Common myeloid progenitor, CD34-positive (primary cell): ENCODE measurements at regions not wholly inside any gene's neighbourhood (a gene's known extent, or its start where the extent isn't known, plus 50 kb on each side); places are given as distances from the start of the nearest gene placed in this dataset.

Source experiments
- CTCF ChIA-PET: fragments of 350-600 bp; sonication (Branson Sonifier 250); formaldehyde crosslinking; loops from one replicate; lab custom pipeline; 2021; ENCODE audit warnings: antibody characterized with exemption; lab: Charles Lee
- POLR2A ChIA-PET: fragments of 350-600 bp; sonication (Branson Sonifier 250); formaldehyde crosslinking; loops from one replicate; lab custom pipeline; 2021; ENCODE audit warnings: antibody characterized with exemption; lab: Charles Lee
- DNase-seq, 3 donors: peaks; one replicate each; pipeline versions ENCODE4 v3.0.0 to v3.0.0-alpha.2; 2013
- H3K27ac ChIP-seq, 2 experiments: 1 replicate in 1 of 2; 2 replicates in 1 of 2; pipeline ENCODE4 v1.7.0; 2013; ENCODE audit warnings: inconsistent platforms in 2 of 2, low read length in 2 of 2, mild to moderate bottlenecking in 2 of 2, low read depth in 1 of 2, moderate library complexity in 1 of 2; ENCODE audit not compliant: severe bottlenecking in 2 of 2, insufficient read depth in 1 of 2, poor library complexity in 1 of 2
- H3K27me3 ChIP-seq, 5 experiments: replicated peaks in 2 of 5; 1 replicate in 3 of 5; 2 replicates in 2 of 5; pipeline versions ENCODE4 v1.6.1 to v1.7.0; 2013; ENCODE audit warnings: low read length in 4 of 5, mild to moderate bottlenecking in 2 of 5, moderate library complexity in 2 of 5, inconsistent platforms in 1 of 5; ENCODE audit not compliant: insufficient read depth in 5 of 5, control insufficient read depth in 4 of 5
- H3K36me3 ChIP-seq, 4 experiments: 1 replicate in 2 of 4; 2 replicates in 2 of 4; pipeline versions ENCODE4 v1.6.1 to v1.7.0; 2013; ENCODE audit warnings: low read length in 3 of 4, control low read depth in 1 of 4, mild to moderate bottlenecking in 1 of 4; ENCODE audit not compliant: control insufficient read depth in 4 of 4, insufficient read depth in 4 of 4
- H3K4me1 ChIP-seq, 4 experiments: 1 replicate in 3 of 4; 2 replicates in 1 of 4; pipeline versions ENCODE4 v1.6.1 to v1.7.1; 2013; ENCODE audit warnings: low read length in 3 of 4, mild to moderate bottlenecking in 3 of 4, control low read depth in 1 of 4, inconsistent platforms in 1 of 4, moderate library complexity in 1 of 4; ENCODE audit not compliant: control insufficient read depth in 4 of 4, insufficient read depth in 4 of 4; ENCODE audit errors: control extremely low read depth in 1 of 4
- H3K4me3 ChIP-seq, 7 experiments: 1 replicate in 4 of 7; 2 replicates in 3 of 7; pipeline versions ENCODE4 v1.5.1 to v1.7.0; 2013; ENCODE audit warnings: mild to moderate bottlenecking in 7 of 7, low read length in 6 of 7, moderate library complexity in 6 of 7, inconsistent platforms in 2 of 7, low read depth in 2 of 7, control low read depth in 1 of 7; ENCODE audit not compliant: insufficient read depth in 4 of 7, control insufficient read depth in 1 of 7; ENCODE audit errors: extremely low read depth in 1 of 7
- H3K9me3 ChIP-seq, 5 experiments: 1 replicate in 4 of 5; 2 replicates in 1 of 5; pipeline versions ENCODE4 v1.6.1 to v1.7.1; 2013; ENCODE audit warnings: low read length in 4 of 5, mild to moderate bottlenecking in 2 of 5, inconsistent platforms in 1 of 5, low read depth in 1 of 5, moderate library complexity in 1 of 5; ENCODE audit not compliant: control insufficient read depth in 4 of 5, insufficient read depth in 2 of 5; ENCODE audit errors: control extremely low read depth in 1 of 5
- WGBS: methylation state at CpG from one replicate; pipeline ENCODE4 v1.1.5; 2013; ENCODE audit not compliant: insufficient coverage; 5-methylcytosine and 5-hydroxymethylcytosine counted together

DNA sequence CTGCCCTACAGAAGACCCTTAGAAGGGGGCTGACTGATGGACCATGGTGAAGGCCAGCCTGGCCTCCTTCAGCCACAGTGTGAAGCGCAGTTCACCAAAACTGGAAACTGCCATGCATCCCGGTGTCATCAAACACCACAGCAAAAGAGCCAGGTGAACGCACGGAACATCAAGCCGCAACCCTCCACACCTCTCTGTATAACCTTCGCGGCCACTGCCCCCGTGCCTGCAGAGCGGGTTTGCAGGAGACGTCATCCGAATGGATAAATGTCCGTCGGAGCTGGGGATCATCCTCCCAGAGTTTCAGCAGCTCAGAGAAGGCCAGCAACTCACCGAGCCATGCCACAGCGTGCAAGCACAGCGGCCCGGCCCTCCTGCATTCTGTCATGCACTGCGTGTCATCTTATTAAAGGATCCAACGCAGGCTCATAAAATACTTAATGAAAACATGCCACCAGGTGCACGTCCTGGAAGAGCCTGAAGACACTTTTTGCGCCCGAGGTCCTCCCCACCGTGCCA, 309.9 kb downstream of the BRD1 start:
- Histone ChIP-seq H3K9me3 (peaks cover 0 to 7% (median 2%) of the 10 kb centered on the region in 5 experiments), H3K4me1 (no peaks in the 10 kb centered on the region), H3K27ac (no peak overlapping the region), H3K4me3 (no peak overlapping the region), H3K36me3 (peaks cover 0 to 2% (median 0%) of the 10 kb centered on the region in 4 experiments), H3K27me3 (peaks cover 0 to 11% (median 2%) of the 10 kb centered on the region in 5 experiments)
- no peak for DNase-seq
- CTCF ChIA-PET, result no interaction called here
- 94% methylated on average over 20 of the region's 23 CpGs for WGBS
- POLR2A ChIA-PET, result no interaction called here

- H3K36me3 ChIP-seq, result peaks cover 0 to 2% (median 0%) of the 10 kb centered on the region in 4 experiments
- DNase-seq, result no peak
- ChIA-PET POLR2A (no interaction called here), CTCF (no interaction called here)
- over 99% methylated on average over 11 of the region's 16 CpGs for WGBS
- peaks cover 0 to 7% (median 4%) of the 10 kb centered on the region in 5 experiments for H3K9me3 ChIP-seq
- H3K4me3 ChIP-seq, result no peak overlapping the region
- peaks cover 0 to 11% (median 2%) of the 10 kb centered on the region in 5 experiments for H3K27me3 ChIP-seq
- H3K4me1 ChIP-seq, result no peaks in the 10 kb centered on the region
- no peak overlapping the region for H3K27ac ChIP-seq
Observed at GRCh38 chr22:49517211-49517610, 310.5 kb downstream of the BRD1 start.

- no peak overlapping the region for H3K27ac ChIP-seq
- H3K36me3 ChIP-seq, result peaks cover 0 to 2% (median 0%) of the 10 kb centered on the region in 4 experiments
- WGBS, result 100% methylated on average over 11 of the region's 11 CpGs
- no peaks in the 10 kb centered on the region for H3K4me1 ChIP-seq
- peaks cover 0 to 5% (median 2%) of the 10 kb centered on the region in 5 experiments for H3K27me3 ChIP-seq
- CTCF ChIA-PET, result no interaction called here
- peaks cover 0 to 13% (median 7%) of the 10 kb centered on the region in 5 experiments for H3K9me3 ChIP-seq
- DNase-seq, result no peak
- H3K4me3 ChIP-seq, result no peak overlapping the region
- POLR2A ChIA-PET, result interaction anchor here (0.7 kb wide), 1 partner anchor 562 kb away, joined by 3 read pairs; no protein-coding TSS in a partner anchor
Observed at GRCh38 chr22:49515475-49515874, 312.2 kb downstream of the BRD1 start.

DNA sequence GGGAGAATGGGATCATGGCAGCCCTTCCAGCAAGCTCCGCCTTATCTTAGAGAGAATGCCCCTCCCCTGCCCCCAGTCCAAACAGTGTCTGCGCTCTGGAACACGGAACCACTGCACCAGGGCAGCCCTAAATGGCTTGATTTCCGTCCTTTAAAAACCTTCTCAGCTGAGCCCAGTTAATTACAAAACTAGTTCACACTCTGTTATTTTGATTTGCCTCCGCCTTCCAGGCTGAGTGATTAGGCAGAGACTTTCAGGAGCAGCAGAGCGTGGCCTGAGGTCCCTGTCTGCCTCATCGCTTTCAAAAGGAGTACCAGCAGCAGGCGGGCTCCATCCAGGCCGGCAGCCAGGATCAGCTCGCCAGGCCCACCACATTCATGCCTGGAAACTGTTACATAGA, 313.0 kb downstream of the BRD1 start:
- no peaks in the 10 kb centered on the region for H3K4me1 ChIP-seq
- no peak for DNase-seq
- peaks cover 0 to 2% (median 0%) of the 10 kb centered on the region in 4 experiments for H3K36me3 ChIP-seq
- peaks cover 0 to 3% (median 0%) of the 10 kb centered on the region in 5 experiments for H3K27me3 ChIP-seq
- 94% methylated on average over 8 of the region's 10 CpGs for WGBS
- CTCF ChIA-PET, result no interaction called here
- peaks cover 0 to 11% (median 3%) of the 10 kb centered on the region in 5 experiments for H3K9me3 ChIP-seq
- POLR2A ChIA-PET, result no interaction called here
- H3K27ac ChIP-seq, result no peak overlapping the region
- no peak overlapping the region for H3K4me3 ChIP-seq

- WGBS, result over 99% methylated on average over 10 of the region's 11 CpGs
- peaks cover 0 to 3% (median 0%) of the 10 kb centered on the region in 5 experiments for H3K27me3 ChIP-seq
- no peak for DNase-seq
- H3K36me3 ChIP-seq, result peaks cover 0 to 2% (median 0%) of the 10 kb centered on the region in 4 experiments
- peaks cover 0 to 11% (median 3%) of the 10 kb centered on the region in 5 experiments for H3K9me3 ChIP-seq
- ChIA-PET CTCF (no interaction called here), POLR2A (no interaction called here)
- H3K27ac ChIP-seq, result no peak overlapping the region
- H3K4me1 ChIP-seq, result no peaks in the 10 kb centered on the region
- no peak overlapping the region for H3K4me3 ChIP-seq
Observed at GRCh38 chr22:49514211-49514610, 313.5 kb downstream of the BRD1 start.

DNA sequence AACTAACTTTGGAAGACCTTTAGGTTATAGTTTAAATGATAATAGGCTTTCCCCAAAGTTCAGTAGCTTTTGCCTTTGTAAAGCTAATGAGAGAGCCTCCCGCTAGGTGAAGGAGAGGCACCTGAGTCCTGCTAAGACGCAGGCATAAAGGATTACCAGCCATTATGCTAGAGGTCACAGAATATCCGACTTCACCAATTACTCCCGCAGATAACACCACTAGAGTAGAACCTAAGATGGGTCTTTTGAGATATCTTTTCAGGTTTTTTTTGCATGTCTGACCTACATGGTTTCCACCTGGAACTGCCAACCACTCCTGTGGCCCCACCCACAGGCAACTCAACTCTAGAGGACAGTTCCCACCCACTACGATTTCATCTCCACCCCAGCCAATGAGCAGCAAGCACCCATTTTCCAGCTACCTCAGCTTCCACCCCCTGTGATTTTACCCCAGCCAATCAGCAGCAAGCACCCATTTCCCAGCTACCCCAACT, 314.3 kb downstream of the BRD1 start:
- CTCF ChIA-PET, result no interaction called here
- 81% methylated on average over 2 of the region's 5 CpGs for WGBS
- Histone ChIP-seq H3K27ac (no peak overlapping the region), H3K36me3 (peaks cover 0 to 2% (median 0%) of the 10 kb centered on the region in 4 experiments), H3K4me1 (no peaks in the 10 kb centered on the region), H3K9me3 (peaks cover 0 to 11% (median 3%) of the 10 kb centered on the region in 5 experiments), H3K27me3 (peaks cover 0 to under 1% (median 0%) of the 10 kb centered on the region in 5 experiments), H3K4me3 (no peak overlapping the region)
- no peak for DNase-seq
- POLR2A ChIA-PET, result no interaction called here

GRCh38 chr22:49512487-49513165, 315.0 kb downstream of the BRD1 start:
- H3K27me3 ChIP-seq, result no peaks in the 10 kb centered on the region
- peaks cover 0 to under 1% (median 0%) of the 10 kb centered on the region in 4 experiments for H3K36me3 ChIP-seq
- CTCF ChIA-PET, result no interaction called here
- no peak overlapping the region for H3K4me3 ChIP-seq
- POLR2A ChIA-PET, result no interaction called here
- peaks cover 0 to 11% (median 3%) of the 10 kb centered on the region in 5 experiments for H3K9me3 ChIP-seq
- WGBS, result 96% methylated on average over 10 of the region's 13 CpGs
- DNase-seq, result no peak
- H3K4me1 ChIP-seq, result no peaks in the 10 kb centered on the region
- no peak overlapping the region for H3K27ac ChIP-seq
